OCI-LY7 (cell line): ENCODE measurements at regions not wholly inside any gene's neighbourhood (a gene's known extent, or its start where the extent isn't known, plus 50 kb on each side); places are given as distances from the start of the nearest gene placed in this dataset. TPM values are rescaled to one million over a fixed set of nuclear protein-coding genes. Genes with fewer than 3 reads are reported as not detected.

ENCODE experiments used
- BruUV-seq: library from RNA; stranded (reverse); fragments of 400-500 nt; replicated peaks from 2 replicates; lab custom pipeline; 2021; lab: Mats Ljungman, UMichigan
- CTCF ChIA-PET: fragments of 300-600 bp; sonication (Branson Sonifier 250); formaldehyde crosslinking; loops from one replicate; lab custom pipeline; 2022; ENCODE audit warnings: antibody characterized with exemption; ENCODE audit not compliant: unreplicated experiment; lab: Charles Lee
- POLR2A ChIA-PET: fragments of 300-600 bp; sonication (Branson Sonifier 250); formaldehyde crosslinking; loops from one replicate; lab custom pipeline; 2022; ENCODE audit warnings: antibody characterized with exemption; lab: Charles Lee
- DNase-seq: peaks from one replicate; pipeline ENCODE4 v3.0.0-alpha.2; 2015; ENCODE audit warnings: low spot score
- H2AFZ ChIP-seq: fragments of 200-600 bp; sonication (generic), shearing (Covaris generic); 2 replicates; pipeline ENCODE4 v1.6.1; 2014; ENCODE audit warnings: mild to moderate bottlenecking, antibody characterized with exemption, low read length, moderate library complexity
- H3K27ac ChIP-seq: fragments of 200-600 bp; sonication (generic); 2 replicates; pipeline ENCODE4 v1.5.1; 2014; ENCODE audit warnings: mixed run types, low read depth, mild to moderate bottlenecking, moderate library complexity, low read length, inconsistent platforms; ENCODE audit not compliant: poor library complexity, severe bottlenecking
- H3K36me3 ChIP-seq: fragments of 200-600 bp; sonication (generic); 2 replicates; pipeline ENCODE4 v1.6.1; 2014; ENCODE audit warnings: mild to moderate bottlenecking, antibody characterized with exemption, low read length, moderate library complexity, mixed read lengths; ENCODE audit not compliant: insufficient read depth
- H3K4me1 ChIP-seq: fragments of 200-600 bp; sonication (generic); 2 replicates; pipeline ENCODE4 v1.5.1; 2014; ENCODE audit warnings: mild to moderate bottlenecking, low read length; ENCODE audit not compliant: insufficient read depth, poor library complexity, severe bottlenecking
- H3K4me2 ChIP-seq: fragments of 200-600 bp; sonication (generic); 2 replicates; pipeline ENCODE4 v1.6.1; 2014; ENCODE audit warnings: mild to moderate bottlenecking, low read length
- H3K4me3 ChIP-seq: fragments of 200-600 bp; sonication (generic); 2 replicates; pipeline ENCODE4 v1.5.1; 2014; ENCODE audit warnings: mild to moderate bottlenecking, low read depth, low read length; ENCODE audit not compliant: poor library complexity, severe bottlenecking
- H3K79me2 ChIP-seq: fragments of 200-600 bp; sonication (generic); 2 replicates; pipeline ENCODE4 v1.6.1; 2016; ENCODE audit warnings: low read depth, mild to moderate bottlenecking, low read length, moderate library complexity, mixed read lengths; ENCODE audit not compliant: insufficient read depth
- H3K9me2 ChIP-seq: fragments of 200-600 bp; sonication (generic); 2 replicates; pipeline ENCODE4 v1.6.1; 2016; ENCODE audit warnings: mild to moderate bottlenecking, low read length, mixed read lengths; ENCODE audit not compliant: insufficient read depth
- H3K9me3 ChIP-seq: fragments of 200-600 bp; sonication (generic); 2 replicates; pipeline ENCODE4 v1.6.1; 2014; ENCODE audit warnings: mild to moderate bottlenecking, mixed run types, low read length, mixed read lengths
- H4K20me1 ChIP-seq: fragments of 200-600 bp; sonication (generic); 2 replicates; pipeline ENCODE4 v1.6.1; 2014; ENCODE audit warnings: mild to moderate bottlenecking, antibody characterized with exemption, low read length, moderate library complexity, mixed read lengths; ENCODE audit not compliant: insufficient read depth
- EZH2phosphoT487 ChIP-seq: fragments of 200-600 bp; sonication (generic); IDR thresholded peaks from 2 replicates; pipeline ENCODE4 v1.6.1; 2018; ENCODE audit warnings: low read depth, borderline replicate concordance, mild to moderate bottlenecking, mixed run types, antibody characterized with exemption, low read length, moderate library complexity, mixed read lengths
- intact Hi-C: fragments of 100-400 bp; cut with micrococcal nuclease; formaldehyde crosslinking; loops from one replicate; pipeline ENCODE4 v1.10.0; 2022; ENCODE audit not compliant: unreplicated experiment
- microRNA-seq: library from miRNA; unstranded; fragments of <30 nt; microRNA quantifications from one replicate; pipeline ENCODE4 v1.2.0, GENCODE V29; 2022; ENCODE audit warnings: borderline replicate concordance
- small RNA-seq: library from RNA; depleted of rRNA; stranded (forward); fragments of <200 nt; gene quantifications from one replicate; pipeline ENCODE3, GENCODE V24; 2014
- TF ChIP-seq, protein P1 (sequence below): fragments of 200-600 bp; sonication (generic); conservative IDR thresholded peaks from 2 replicates; pipeline ENCODE4 v1.5.1; 2014; ENCODE audit warnings: mild to moderate bottlenecking, antibody characterized with exemption, low read length, moderate library complexity, mixed read lengths

- ChIA-PET POLR2A (no interaction called here), CTCF (no interaction called here)
- Histone ChIP-seq H3K79me2 (no peaks in the 10 kb centered on the region), H3K9me2 (no peaks in the 10 kb centered on the region), H3K4me1 (peaks cover 44% of the 10 kb centered on the region), H3K27ac (no peak overlapping the region), H2AFZ (no peak overlapping the region), H3K4me2 (no peak overlapping the region), H3K9me3 (peaks cover 21% of the 10 kb centered on the region), H3K4me3 (no peak overlapping the region), H4K20me1 (no peaks in the 10 kb centered on the region), H3K36me3 (no peaks in the 10 kb centered on the region)
- intact Hi-C loops: no loop called here
- no peak for TF ChIP-seq EZH2phosphoT487
- TF ChIP-seq, protein P1, sequence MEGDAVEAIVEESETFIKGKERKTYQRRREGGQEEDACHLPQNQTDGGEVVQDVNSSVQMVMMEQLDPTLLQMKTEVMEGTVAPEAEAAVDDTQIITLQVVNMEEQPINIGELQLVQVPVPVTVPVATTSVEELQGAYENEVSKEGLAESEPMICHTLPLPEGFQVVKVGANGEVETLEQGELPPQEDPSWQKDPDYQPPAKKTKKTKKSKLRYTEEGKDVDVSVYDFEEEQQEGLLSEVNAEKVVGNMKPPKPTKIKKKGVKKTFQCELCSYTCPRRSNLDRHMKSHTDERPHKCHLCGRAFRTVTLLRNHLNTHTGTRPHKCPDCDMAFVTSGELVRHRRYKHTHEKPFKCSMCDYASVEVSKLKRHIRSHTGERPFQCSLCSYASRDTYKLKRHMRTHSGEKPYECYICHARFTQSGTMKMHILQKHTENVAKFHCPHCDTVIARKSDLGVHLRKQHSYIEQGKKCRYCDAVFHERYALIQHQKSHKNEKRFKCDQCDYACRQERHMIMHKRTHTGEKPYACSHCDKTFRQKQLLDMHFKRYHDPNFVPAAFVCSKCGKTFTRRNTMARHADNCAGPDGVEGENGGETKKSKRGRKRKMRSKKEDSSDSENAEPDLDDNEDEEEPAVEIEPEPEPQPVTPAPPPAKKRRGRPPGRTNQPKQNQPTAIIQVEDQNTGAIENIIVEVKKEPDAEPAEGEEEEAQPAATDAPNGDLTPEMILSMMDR: peak; percentile 92
- BruUV-seq: no TSS peak
- DNase-seq: peak; percentile 84
These were observed 1352.9 kb downstream of the TMEM121 start for GRCh38 chr14:106879241-106879640.

GRCh38 chr14:106883218-106883692 is 1356.9 kb downstream of the TMEM121 start:
- no peak overlapping the region for H3K27ac ChIP-seq
- H3K4me1 ChIP-seq: peaks cover 4% of the 10 kb centered on the region
- ChIA-PET CTCF (no interaction called here), POLR2A (no interaction called here)
- no peaks in the 10 kb centered on the region for H4K20me1 ChIP-seq
- peaks cover 21% of the 10 kb centered on the region for H3K9me3 ChIP-seq
- no TSS peak for BruUV-seq
- no peak overlapping the region for H2AFZ ChIP-seq
- H3K4me3 ChIP-seq: no peak overlapping the region
- H3K79me2 ChIP-seq: no peaks in the 10 kb centered on the region
- intact Hi-C loops: no loop called here
- no peaks in the 10 kb centered on the region for H3K9me2 ChIP-seq
- TF ChIP-seq, protein P1: peak; percentile 73
- TF ChIP-seq EZH2phosphoT487: no peak
- H3K36me3 ChIP-seq: no peaks in the 10 kb centered on the region
- peak; percentile 31 for DNase-seq
- H3K4me2 ChIP-seq: no peak overlapping the region

Small RNA genes lying in the stretch of these regions (microRNA-seq; reads per million reads assigned to microRNA genes)
- gene MIR4507: not detected
- not detected for gene MIR4537
- not detected for gene MIR4538
- gene MIR4539: not detected
- gene MIR5195: 9.1 reads per million, percentile 11 among the genes with 10 or more reads in this experiment
- gene MIR8071-1: not detected
- not detected for gene MIR8071-2

Small RNA genes lying in the stretch of these regions (small RNA-seq; reads per million reads assigned to genes)
- not detected for gene AC244452.1
- not detected for gene IGHD1-1
- gene IGHD1-14: not detected
- gene IGHD1-20: not detected
- gene IGHD1-26: not detected
- gene IGHD1-7: not detected
- gene IGHD2-15: not detected
- not detected for gene IGHD2-2
- not detected for gene IGHD2-21
- gene IGHD2-8: not detected
- not detected for gene IGHD3-10
- not detected for gene IGHD3-16
- not detected for gene IGHD3-22
- not detected for gene IGHD3-3
- gene IGHD3-9: not detected
- gene IGHD4-11: not detected
- gene IGHD4-17: not detected
- gene IGHD4-23: not detected
- gene IGHD4-4: not detected
- gene IGHD5-12: not detected
- not detected for gene IGHD5-18
- gene IGHD5-24: not detected
- not detected for gene IGHD5-5
- gene IGHD6-13: not detected
- gene IGHD6-19: not detected
- not detected for gene IGHD6-25
- gene IGHD6-6: not detected
- not detected for gene IGHD7-27
- gene IGHJ1: not detected
- gene IGHJ1P: not detected
- gene IGHJ2: not detected
- not detected for gene IGHJ2P
- gene IGHJ3: not detected
- gene IGHJ3P: 0.26 reads per million
- gene IGHJ4: not detected
- gene IGHJ5: not detected
- gene IGHJ6: not detected
- not detected for gene IGHV1-12
- not detected for gene IGHV1-14
- gene IGHV3-19: not detected
- not detected for gene IGHV3-57
- not detected for gene IGHV3-76
- 0.42 reads per million for gene IGHV5-78
- gene IGHV7-40: not detected
- not detected for gene IGHVII-1-1
- not detected for gene IGHVII-15-1
- gene IGHVII-22-1: not detected
- gene IGHVII-28-1: not detected
- gene IGHVII-33-1: not detected
- not detected for gene IGHVII-40-1
- not detected for gene IGHVII-44-2
- not detected for gene IGHVII-46-1
- gene IGHVII-49-1: not detected
- not detected for gene IGHVII-51-2
- gene IGHVII-53-1: not detected
- not detected for gene IGHVII-60-1
- not detected for gene IGHVII-62-1
- not detected for gene IGHVII-67-1
- not detected for gene IGHVII-74-1
- not detected for gene IGHVII-78-1
- not detected for gene IGHVIII-11-1
- not detected for gene IGHVIII-13-1
- not detected for gene IGHVIII-2-1
- not detected for gene IGHVIII-22-2
- not detected for gene IGHVIII-25-1
- gene IGHVIII-26-1: not detected
- not detected for gene IGHVIII-38-1
- gene IGHVIII-5-1: not detected
- not detected for gene IGHVIII-5-2
- not detected for gene IGHVIII-67-2
- not detected for gene IGHVIII-67-3
- gene IGHVIII-67-4: not detected
- gene IGHVIII-76-1: not detected
- gene IGHVIII-82: not detected
- gene MIR4507: not detected
- gene MIR4537: not detected
- gene MIR4538: not detected
- not detected for gene MIR4539
- not detected for gene MIR5195
- gene MIR8071-1: not detected
- gene MIR8071-2: not detected
- not detected for gene RNA5SP389
